HG03571 (cell line): ENCODE measurements at regions not wholly inside any gene's neighbourhood (a gene's known extent, or its start where the extent isn't known, plus 50 kb on each side); places are given as distances from the start of the nearest gene placed in this dataset.

Experiments
- ATAC-seq: cut with Tn5 transposase; IDR thresholded peaks from one replicate; pipeline ENCODE4 v1.9.1; 2021; ENCODE audit not compliant: unreplicated experiment

DNA sequence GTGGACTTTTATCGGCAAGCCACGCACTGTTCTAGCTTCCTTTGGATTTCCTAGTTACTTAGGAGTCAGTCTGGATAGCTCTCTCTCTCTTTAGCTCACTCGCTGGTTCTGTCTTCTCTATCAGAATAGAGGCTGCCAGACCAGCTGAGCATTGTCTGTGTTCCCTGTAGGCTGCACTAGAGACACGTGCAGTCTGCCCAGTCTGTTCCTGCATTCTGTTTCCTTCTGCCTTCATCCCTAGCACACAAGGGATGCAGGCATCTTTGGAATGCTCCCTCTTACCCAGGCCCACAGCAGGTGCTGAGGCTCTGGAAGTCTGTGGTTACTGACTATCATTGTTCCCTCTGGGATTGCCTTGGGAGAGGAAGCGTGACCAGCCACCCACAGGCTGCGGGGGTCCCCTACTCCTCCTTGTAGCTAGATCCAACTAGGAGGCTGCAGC lies 322.8 kb downstream of the ZNF621 start:
- ATAC-seq: no peak

DNA sequence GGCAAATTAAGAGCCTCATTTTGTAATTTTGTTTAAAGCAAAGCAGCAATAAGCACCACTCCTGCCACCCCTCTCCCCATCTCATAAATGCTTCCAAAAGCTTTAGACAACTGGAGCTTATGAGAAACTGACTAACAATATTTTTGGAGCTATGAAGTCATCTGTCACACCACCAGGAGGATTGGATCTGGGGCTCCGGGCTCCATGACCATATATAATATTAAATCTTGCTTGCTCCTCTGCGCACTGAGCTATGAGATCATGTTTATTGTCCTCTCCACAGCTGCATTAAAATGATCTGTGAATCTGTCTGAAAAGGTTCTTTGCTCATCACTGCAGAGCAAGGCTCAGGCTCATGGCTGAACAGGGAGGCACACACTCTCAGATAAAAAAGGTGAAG lies 323.7 kb downstream of the ZNF621 start:
- ATAC-seq: no peak

DNA sequence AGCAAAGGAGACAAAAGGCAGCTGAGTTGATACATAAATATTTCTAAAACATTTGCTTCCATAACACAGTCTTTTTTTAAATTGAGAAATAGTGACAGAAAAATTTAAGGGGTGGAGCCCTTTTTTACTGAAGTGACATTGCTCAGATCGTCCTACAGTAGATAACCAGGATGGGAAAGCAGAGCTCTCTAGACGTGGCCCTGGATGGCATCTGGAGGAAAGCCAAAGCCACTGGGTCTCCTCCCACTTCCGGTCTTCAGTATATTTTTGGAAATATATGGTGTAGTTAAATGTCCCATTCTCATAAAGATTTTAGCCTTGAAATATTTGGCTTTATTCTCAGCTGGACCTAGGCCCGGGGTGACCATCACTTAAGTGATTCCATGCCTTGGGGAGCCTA lies 326.1 kb downstream of the ZNF621 start:
- ATAC-seq: no peak

DNA sequence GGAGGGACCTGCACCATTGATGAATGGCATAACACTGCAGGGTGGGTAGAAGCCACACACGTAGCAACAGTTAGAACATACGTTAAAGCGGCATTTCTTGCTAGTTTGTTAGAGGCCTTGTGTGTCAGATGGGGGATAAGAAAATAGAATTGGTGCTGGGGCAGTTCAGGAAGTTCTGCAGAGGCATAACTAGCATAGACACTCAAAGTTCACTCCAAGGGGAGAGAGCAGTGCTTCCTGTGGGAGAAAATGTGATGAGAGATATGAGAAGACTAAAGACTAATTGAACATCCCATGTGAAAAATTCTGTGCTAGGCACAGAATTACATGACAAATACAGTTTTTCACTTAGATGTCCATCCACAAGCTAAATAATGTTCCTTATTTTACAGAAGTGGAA lies 327.1 kb downstream of the ZNF621 start:
- no peak for ATAC-seq

GRCh38 chr3:40852712-40853111 lies 328.0 kb downstream of the ZNF621 start:
- no peak for ATAC-seq

DNA sequence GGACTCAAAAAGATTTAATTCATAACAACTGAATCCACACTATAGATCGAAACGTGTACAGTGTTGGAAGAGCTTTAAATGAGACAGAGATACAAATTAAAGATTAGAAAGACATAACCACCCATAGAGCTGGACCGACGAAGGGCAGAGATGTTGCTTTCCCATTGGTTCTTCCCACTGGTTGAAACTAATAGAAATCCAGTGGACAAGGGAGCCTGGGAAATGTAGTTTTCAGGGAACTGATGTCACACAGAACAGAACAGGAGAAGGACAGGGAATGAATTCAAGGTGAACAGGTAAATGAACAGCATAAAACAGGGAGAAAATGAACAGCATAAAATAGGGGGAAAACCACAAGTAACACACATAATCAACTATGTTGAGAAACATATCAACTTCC lies 328.7 kb downstream of the ZNF621 start:
- ATAC-seq: no peak

GRCh38 chr3:40855871-40856270 lies 331.1 kb downstream of the ZNF621 start:
- ATAC-seq: no peak

- ATAC-seq: no peak
Observed at GRCh38 chr3:40858364-40859115, 333.8 kb downstream of the ZNF621 start.

- ATAC-seq: no peak
Observed at GRCh38 chr3:40862946-40863345, 336.4 kb upstream of the CTNNB1 start.

GRCh38 chr3:40864146-40864782 lies 335.0 kb upstream of the CTNNB1 start:
- no peak for ATAC-seq

- ATAC-seq: no peak
Observed at GRCh38 chr3:40864915-40865314, 334.4 kb upstream of the CTNNB1 start.

GRCh38 chr3:40867797-40868196 lies 331.5 kb upstream of the CTNNB1 start:
- no peak for ATAC-seq

DNA sequence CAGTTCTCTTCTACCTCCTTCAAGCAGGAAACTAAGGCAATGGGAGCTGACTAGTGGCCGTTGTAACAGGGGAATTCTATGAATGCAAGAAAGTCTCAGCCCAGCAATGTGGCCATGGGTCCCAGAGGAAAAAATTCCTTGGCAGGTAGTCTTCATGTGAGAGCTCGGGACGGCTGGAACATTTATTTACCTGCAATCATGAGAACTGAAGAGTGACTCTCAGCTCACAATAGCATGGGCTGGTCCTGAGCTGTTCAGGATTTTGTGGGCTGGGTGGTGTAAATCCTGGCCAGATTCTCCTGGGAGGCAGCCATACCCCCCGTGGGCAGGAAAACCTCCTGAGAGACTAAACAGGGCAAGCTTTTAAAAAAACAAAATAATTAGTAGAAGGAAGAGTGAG lies 330.3 kb upstream of the CTNNB1 start:
- ATAC-seq: no peak

DNA sequence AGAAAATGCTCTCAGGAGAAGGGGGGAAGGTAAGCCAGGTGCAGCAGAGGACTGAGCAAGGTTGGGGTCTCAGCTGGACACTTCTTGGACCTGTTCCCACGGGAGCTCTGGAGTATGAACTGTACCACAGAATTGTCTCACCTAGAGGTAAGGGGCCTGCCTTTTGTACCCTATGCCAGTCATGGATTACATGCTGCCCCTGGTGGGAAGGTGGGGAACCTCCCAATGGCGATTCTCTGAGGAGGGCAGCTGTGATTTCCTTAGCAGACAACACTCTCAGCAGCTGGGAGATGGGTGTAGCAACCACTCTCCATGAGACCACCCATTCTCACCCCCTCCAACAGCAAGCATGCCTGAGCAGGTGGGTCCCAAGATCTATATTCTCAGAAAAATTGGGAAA lies 329.4 kb upstream of the CTNNB1 start:
- ATAC-seq: no peak

DNA sequence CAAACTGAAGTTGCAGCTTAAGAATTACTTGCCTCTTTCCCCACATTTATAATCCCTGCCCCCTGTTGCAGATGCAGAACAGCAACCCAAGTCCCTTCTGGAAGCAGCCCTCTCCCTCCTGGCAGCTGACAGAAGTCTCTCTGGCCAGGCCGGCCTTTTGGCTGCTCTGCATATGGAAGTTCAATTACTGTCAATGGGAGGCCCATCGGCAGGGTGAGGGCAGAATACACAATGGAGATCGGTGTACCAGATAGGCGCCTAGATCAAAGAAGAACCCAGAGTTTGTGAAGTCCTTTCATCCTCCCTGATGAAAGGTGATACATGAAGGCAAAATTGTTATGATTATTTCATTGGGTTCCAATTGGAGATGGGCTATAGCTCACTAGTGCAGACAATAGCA lies 327.9 kb upstream of the CTNNB1 start:
- ATAC-seq: no peak

DNA sequence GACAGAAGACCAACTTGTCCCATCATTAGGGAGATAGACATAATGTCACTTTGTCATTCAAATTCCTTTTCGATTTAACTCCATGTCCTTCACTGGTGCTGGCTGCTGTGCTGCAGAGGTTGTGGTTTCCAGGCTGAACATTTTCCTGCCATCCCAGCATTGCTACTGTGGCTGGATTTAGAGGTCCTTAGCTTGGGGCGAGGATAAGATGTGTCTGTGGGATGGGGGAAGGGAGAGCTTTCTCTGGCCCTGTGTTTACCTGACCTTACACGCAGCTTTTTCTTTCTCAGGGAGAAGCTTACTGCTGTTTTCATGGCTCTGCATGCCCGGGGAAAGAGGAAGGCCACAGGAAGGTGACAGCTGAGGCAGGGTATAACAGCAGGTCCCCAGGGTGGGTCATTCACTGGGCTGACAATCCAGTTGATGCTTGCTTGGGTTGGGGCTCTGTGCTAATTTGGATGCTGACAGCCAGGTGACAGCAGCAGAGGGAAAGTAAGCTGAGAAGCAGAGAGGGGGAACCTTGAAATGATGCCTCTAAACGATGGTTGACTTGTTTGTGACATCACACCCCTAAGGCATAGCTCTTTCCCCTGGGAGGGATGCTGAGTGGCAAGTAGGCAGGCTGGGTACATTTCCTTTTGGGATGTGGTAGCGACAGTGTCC lies 326.9 kb upstream of the CTNNB1 start:
- no peak for ATAC-seq

DNA sequence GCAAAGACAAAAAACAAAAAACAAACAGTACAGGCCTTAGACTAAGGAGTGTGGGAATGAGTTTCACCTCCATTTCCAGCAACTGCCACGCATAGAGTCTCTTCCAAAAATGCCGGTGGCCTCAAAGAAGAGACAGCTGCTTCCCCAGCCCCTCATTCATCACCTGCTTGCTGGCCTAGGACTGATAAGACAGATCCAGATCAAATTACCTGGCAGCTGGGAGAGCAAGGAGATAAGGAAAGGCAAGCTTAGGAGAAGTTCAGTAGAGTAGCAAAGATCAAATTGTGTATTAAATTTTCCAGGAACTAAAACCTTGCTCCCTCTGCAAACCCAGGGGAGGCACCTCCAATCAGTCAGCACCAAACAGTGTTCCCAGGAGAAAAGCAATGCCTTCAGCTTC lies 325.8 kb upstream of the CTNNB1 start:
- no peak for ATAC-seq

DNA sequence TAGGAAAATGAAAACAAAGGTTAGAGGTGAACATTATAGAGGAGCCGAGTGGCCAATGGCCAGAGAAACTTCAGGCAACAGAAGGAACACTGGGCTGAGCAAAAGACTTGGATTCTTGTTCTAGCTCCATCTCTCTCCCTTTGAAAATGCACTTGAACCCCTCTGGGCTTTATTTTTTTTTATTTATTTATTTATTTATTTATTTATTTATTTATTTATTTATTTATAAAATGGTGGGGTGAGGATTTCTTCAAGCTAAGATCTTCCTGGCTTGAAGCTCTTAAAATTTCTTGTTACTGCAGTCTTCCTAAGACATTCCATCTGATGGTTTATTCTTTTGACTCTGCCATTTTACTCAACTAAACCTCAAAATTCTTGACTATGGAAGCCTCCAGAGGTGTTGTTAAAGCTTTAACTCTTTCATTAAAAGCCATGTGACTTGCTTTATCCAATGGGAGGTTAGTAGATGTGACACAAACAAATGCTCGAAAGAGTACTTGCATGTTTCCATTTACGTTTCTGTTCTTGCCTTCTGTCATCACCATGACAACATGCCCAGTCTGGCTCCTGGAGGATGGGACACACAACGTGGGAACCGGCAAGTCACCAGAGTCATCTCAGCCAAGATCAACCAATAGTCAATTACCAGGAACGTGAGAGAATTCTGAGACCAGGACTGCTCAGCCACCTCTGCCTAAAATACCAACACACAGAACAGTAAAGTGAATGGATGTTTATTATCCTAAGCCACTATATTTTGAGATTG lies 325.2 kb upstream of the CTNNB1 start:
- no peak for ATAC-seq

DNA sequence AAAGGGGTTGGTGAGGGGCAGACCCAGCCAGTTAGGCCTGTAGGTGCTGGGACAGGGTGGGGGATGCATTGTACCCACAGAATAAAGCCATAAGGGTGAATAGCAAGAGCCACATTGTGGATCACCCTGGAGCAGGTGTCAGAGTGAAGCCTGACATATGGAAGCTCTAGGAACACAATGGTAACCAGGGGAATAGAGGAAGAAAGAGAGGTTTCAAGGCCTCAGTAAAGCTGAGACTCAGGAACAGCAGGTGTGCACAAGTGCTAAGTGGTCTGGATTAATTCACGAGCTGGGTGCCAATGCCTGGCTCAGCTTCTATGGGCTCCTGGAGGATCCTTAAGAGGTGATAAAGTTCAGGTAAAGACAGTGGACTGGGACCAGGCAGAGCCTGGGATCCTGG lies 323.7 kb upstream of the CTNNB1 start:
- ATAC-seq: no peak

DNA sequence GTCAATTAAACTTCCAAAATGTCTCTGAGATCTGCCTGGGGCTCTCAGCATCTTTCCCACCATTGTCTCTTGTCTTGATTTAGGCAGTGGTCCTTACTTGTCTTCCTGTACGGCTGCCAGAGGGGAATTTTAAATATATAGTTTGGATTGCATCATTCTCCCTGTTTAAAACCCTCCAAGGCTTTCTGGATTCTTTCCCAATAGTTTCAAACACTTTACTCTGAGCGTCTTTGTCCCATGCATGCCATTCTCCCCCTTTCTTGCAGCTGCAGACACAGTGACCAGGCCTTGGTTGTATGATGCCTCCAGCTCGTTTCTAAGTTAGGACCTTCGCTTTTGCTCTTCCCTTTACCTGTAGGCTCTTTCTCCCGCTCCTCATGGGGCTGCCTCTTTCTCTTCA lies 323.3 kb upstream of the CTNNB1 start:
- no peak for ATAC-seq

GRCh38 chr3:40876496-40876895 lies 322.8 kb upstream of the CTNNB1 start:
- no peak for ATAC-seq
